ENCODE measurements at regions not wholly inside any gene's neighbourhood (a gene's known extent, or its start where the extent isn't known, plus 50 kb on each side); places are given as distances from the start of the nearest gene placed in this dataset.

GRCh38 chr10:94084344-94084743 lies 90.6 kb downstream of the PLCE1 start:
- 91 to 93% methylated on average over 5 of the region's 5 CpGs for WGBS, 2 donors
- no peak overlapping the region for H3K27ac ChIP-seq (ENCODE audit: low read depth in 2 of 2, low read length in 1 of 2)
- no peaks in the 10 kb centered on the region for H3K4me1 ChIP-seq (ENCODE audit: control insufficient read depth in 2 of 2, insufficient read depth in 2 of 2, low read length in 1 of 2)
- H3K36me3 ChIP-seq (ENCODE audit: control insufficient read depth in 2 of 2, insufficient read depth in 2 of 2, low read length in 1 of 2) = no peaks in the 10 kb centered on the region
- no peak overlapping the region for H3K4me3 ChIP-seq (ENCODE audit: low read depth in 1 of 2, low read length in 2 of 2)
- H3K27me3 ChIP-seq (ENCODE audit: control insufficient read depth in 1 of 2, insufficient read depth in 2 of 2, low read length in 2 of 2) = no peaks in the 10 kb centered on the region
- no peaks in the 10 kb centered on the region for H3K9me3 ChIP-seq (ENCODE audit: control insufficient read depth in 2 of 2, insufficient read depth in 1 of 2, low read depth in 1 of 2, low read length in 1 of 2)

- H3K4me1 ChIP-seq (ENCODE audit: control insufficient read depth in 2 of 2, insufficient read depth in 2 of 2, low read length in 1 of 2) = no peaks in the 10 kb centered on the region
- H3K27me3 ChIP-seq (ENCODE audit: control insufficient read depth in 1 of 2, insufficient read depth in 2 of 2, low read length in 2 of 2) = peaks cover 0 to 2% of the 10 kb centered on the region in 2 donors
- H3K9me3 ChIP-seq (ENCODE audit: control insufficient read depth in 2 of 2, insufficient read depth in 1 of 2, low read depth in 1 of 2, low read length in 1 of 2) = no peaks in the 10 kb centered on the region
- 71% methylated on average over 4 of the region's 4 CpGs for WGBS, 2 donors
- H3K4me3 ChIP-seq (ENCODE audit: low read depth in 1 of 2, low read length in 2 of 2) = no peak overlapping the region
- no peaks in the 10 kb centered on the region for H3K36me3 ChIP-seq (ENCODE audit: control insufficient read depth in 2 of 2, insufficient read depth in 2 of 2, low read length in 1 of 2)
- H3K27ac ChIP-seq (ENCODE audit: low read depth in 2 of 2, low read length in 1 of 2) = no peak overlapping the region
Measured at GRCh38 chr10:94085288-94085687, 91.6 kb downstream of the PLCE1 start.

- H3K4me1 ChIP-seq (ENCODE audit: control insufficient read depth in 2 of 2, insufficient read depth in 2 of 2, low read length in 1 of 2) = no peaks in the 10 kb centered on the region
- WGBS, 2 donors = 63 to 68% methylated on average over 5 of the region's 5 CpGs
Measured at GRCh38 chr10:94085766-94086437, 92.2 kb downstream of the PLCE1 start.

GRCh38 chr10:94088926-94089381 lies 95.2 kb downstream of the PLCE1 start:
- Histone ChIP-seq H3K36me3 (ENCODE audit: control insufficient read depth in 2 of 2, insufficient read depth in 2 of 2, low read length in 1 of 2) (no peaks in the 10 kb centered on the region), H3K27ac (ENCODE audit: low read depth in 2 of 2, low read length in 1 of 2) (no peak overlapping the region), H3K27me3 (ENCODE audit: control insufficient read depth in 1 of 2, insufficient read depth in 2 of 2, low read length in 2 of 2) (peaks cover 0 to 3% of the 10 kb centered on the region in 2 donors), H3K9me3 (ENCODE audit: control insufficient read depth in 2 of 2, insufficient read depth in 1 of 2, low read depth in 1 of 2, low read length in 1 of 2) (no peaks in the 10 kb centered on the region), H3K4me1 (ENCODE audit: control insufficient read depth in 2 of 2, insufficient read depth in 2 of 2, low read length in 1 of 2) (no peaks in the 10 kb centered on the region), H3K4me3 (ENCODE audit: low read depth in 1 of 2, low read length in 2 of 2) (no peak overlapping the region)
- WGBS, 2 donors = 9 to 21% methylated on average over 7 of the region's 7 CpGs

More at GRCh38 chr10:94085766-94086437, 92.2 kb downstream of the PLCE1 start:
- H3K27ac ChIP-seq (ENCODE audit: low read depth in 2 of 2, low read length in 1 of 2) = no peak overlapping the region
- no peaks in the 10 kb centered on the region for H3K36me3 ChIP-seq (ENCODE audit: control insufficient read depth in 2 of 2, insufficient read depth in 2 of 2, low read length in 1 of 2)
- H3K27me3 ChIP-seq (ENCODE audit: control insufficient read depth in 1 of 2, insufficient read depth in 2 of 2, low read length in 2 of 2) = peaks cover 0 to 3% of the 10 kb centered on the region in 2 donors
- H3K9me3 ChIP-seq (ENCODE audit: control insufficient read depth in 2 of 2, insufficient read depth in 1 of 2, low read depth in 1 of 2, low read length in 1 of 2) = no peaks in the 10 kb centered on the region
- H3K4me3 ChIP-seq (ENCODE audit: low read depth in 1 of 2, low read length in 2 of 2) = no peak overlapping the region

- Histone ChIP-seq H3K27me3 (ENCODE audit: control insufficient read depth in 1 of 2, insufficient read depth in 2 of 2, low read length in 2 of 2) (peaks cover 0 to 3% of the 10 kb centered on the region in 2 donors), H3K36me3 (ENCODE audit: control insufficient read depth in 2 of 2, insufficient read depth in 2 of 2, low read length in 1 of 2) (no peaks in the 10 kb centered on the region), H3K27ac (ENCODE audit: low read depth in 2 of 2, low read length in 1 of 2) (no peak overlapping the region), H3K9me3 (ENCODE audit: control insufficient read depth in 2 of 2, insufficient read depth in 1 of 2, low read depth in 1 of 2, low read length in 1 of 2) (no peaks in the 10 kb centered on the region), H3K4me3 (ENCODE audit: low read depth in 1 of 2, low read length in 2 of 2) (no peak overlapping the region), H3K4me1 (ENCODE audit: control insufficient read depth in 2 of 2, insufficient read depth in 2 of 2, low read length in 1 of 2) (no peaks in the 10 kb centered on the region)
Measured at GRCh38 chr10:94091649-94092048, 97.9 kb downstream of the PLCE1 start.

GRCh38 chr10:94092848-94093247 lies 99.1 kb downstream of the PLCE1 start:
- 79 to 86% methylated on average over 1 of the region's 1 CpG for WGBS, 2 donors
- Histone ChIP-seq H3K27ac (ENCODE audit: low read depth in 2 of 2, low read length in 1 of 2) (no peak overlapping the region), H3K36me3 (ENCODE audit: control insufficient read depth in 2 of 2, insufficient read depth in 2 of 2, low read length in 1 of 2) (no peaks in the 10 kb centered on the region)

GRCh38 chr10:94093286-94093905 lies 99.7 kb downstream of the PLCE1 start:
- no peak overlapping the region for H3K4me3 ChIP-seq (ENCODE audit: low read depth in 1 of 2, low read length in 2 of 2)
- no peaks in the 10 kb centered on the region for H3K36me3 ChIP-seq (ENCODE audit: control insufficient read depth in 2 of 2, insufficient read depth in 2 of 2, low read length in 1 of 2)
- 63 to 68% methylated on average over 2 of the region's 2 CpGs for WGBS, 2 donors
- H3K27ac ChIP-seq (ENCODE audit: low read depth in 2 of 2, low read length in 1 of 2) = no peak overlapping the region
- H3K9me3 ChIP-seq (ENCODE audit: control insufficient read depth in 2 of 2, insufficient read depth in 1 of 2, low read depth in 1 of 2, low read length in 1 of 2) = no peaks in the 10 kb centered on the region
- H3K4me1 ChIP-seq (ENCODE audit: control insufficient read depth in 2 of 2, insufficient read depth in 2 of 2, low read length in 1 of 2) = no peaks in the 10 kb centered on the region
- H3K27me3 ChIP-seq (ENCODE audit: control insufficient read depth in 1 of 2, insufficient read depth in 2 of 2, low read length in 2 of 2) = peaks cover 0 to 3% of the 10 kb centered on the region in 2 donors

More at GRCh38 chr10:94092848-94093247, 99.1 kb downstream of the PLCE1 start:
- Histone ChIP-seq H3K4me3 (ENCODE audit: low read depth in 1 of 2, low read length in 2 of 2) (no peak overlapping the region), H3K9me3 (ENCODE audit: control insufficient read depth in 2 of 2, insufficient read depth in 1 of 2, low read depth in 1 of 2, low read length in 1 of 2) (no peaks in the 10 kb centered on the region), H3K27me3 (ENCODE audit: control insufficient read depth in 1 of 2, insufficient read depth in 2 of 2, low read length in 2 of 2) (peaks cover 0 to 3% of the 10 kb centered on the region in 2 donors), H3K4me1 (ENCODE audit: control insufficient read depth in 2 of 2, insufficient read depth in 2 of 2, low read length in 1 of 2) (no peaks in the 10 kb centered on the region)

- Histone ChIP-seq H3K4me1 (ENCODE audit: control insufficient read depth in 2 of 2, insufficient read depth in 2 of 2, low read length in 1 of 2) (no peaks in the 10 kb centered on the region), H3K4me3 (ENCODE audit: low read depth in 1 of 2, low read length in 2 of 2) (no peak overlapping the region)
- 85 to 86% methylated on average over 5 of the region's 5 CpGs for WGBS, 2 donors
Measured at GRCh38 chr10:94094540-94094939, 100.8 kb downstream of the PLCE1 start.

GRCh38 chr10:94097656-94098055 lies 103.9 kb downstream of the PLCE1 start:
- WGBS, 2 donors = 84 to 92% methylated on average over 2 of the region's 2 CpGs
- Histone ChIP-seq H3K4me1 (ENCODE audit: control insufficient read depth in 2 of 2, insufficient read depth in 2 of 2, low read length in 1 of 2) (peaks cover 0 to 4% of the 10 kb centered on the region in 2 donors), H3K4me3 (ENCODE audit: low read depth in 1 of 2, low read length in 2 of 2) (no peak overlapping the region), H3K36me3 (ENCODE audit: control insufficient read depth in 2 of 2, insufficient read depth in 2 of 2, low read length in 1 of 2) (no peaks in the 10 kb centered on the region), H3K27me3 (ENCODE audit: control insufficient read depth in 1 of 2, insufficient read depth in 2 of 2, low read length in 2 of 2) (no peaks in the 10 kb centered on the region), H3K27ac (ENCODE audit: low read depth in 2 of 2, low read length in 1 of 2) (no peak overlapping the region), H3K9me3 (ENCODE audit: control insufficient read depth in 2 of 2, insufficient read depth in 1 of 2, low read depth in 1 of 2, low read length in 1 of 2) (no peaks in the 10 kb centered on the region)

More at GRCh38 chr10:94094540-94094939, 100.8 kb downstream of the PLCE1 start:
- Histone ChIP-seq H3K9me3 (ENCODE audit: control insufficient read depth in 2 of 2, insufficient read depth in 1 of 2, low read depth in 1 of 2, low read length in 1 of 2) (no peaks in the 10 kb centered on the region), H3K27ac (ENCODE audit: low read depth in 2 of 2, low read length in 1 of 2) (no peak overlapping the region), H3K36me3 (ENCODE audit: control insufficient read depth in 2 of 2, insufficient read depth in 2 of 2, low read length in 1 of 2) (no peaks in the 10 kb centered on the region), H3K27me3 (ENCODE audit: control insufficient read depth in 1 of 2, insufficient read depth in 2 of 2, low read length in 2 of 2) (peaks cover 0 to 3% of the 10 kb centered on the region in 2 donors)

GRCh38 chr10:94098896-94099295 lies 105.2 kb downstream of the PLCE1 start:
- WGBS, 2 donors = 42 to 57% methylated on average over 3 of the region's 3 CpGs
- Histone ChIP-seq H3K9me3 (ENCODE audit: control insufficient read depth in 2 of 2, insufficient read depth in 1 of 2, low read depth in 1 of 2, low read length in 1 of 2) (no peaks in the 10 kb centered on the region), H3K27ac (ENCODE audit: low read depth in 2 of 2, low read length in 1 of 2) (no peak overlapping the region), H3K4me1 (ENCODE audit: control insufficient read depth in 2 of 2, insufficient read depth in 2 of 2, low read length in 1 of 2) (peaks cover 0 to 4% of the 10 kb centered on the region in 2 donors), H3K4me3 (ENCODE audit: low read depth in 1 of 2, low read length in 2 of 2) (no peak overlapping the region), H3K27me3 (ENCODE audit: control insufficient read depth in 1 of 2, insufficient read depth in 2 of 2, low read length in 2 of 2) (no peaks in the 10 kb centered on the region), H3K36me3 (ENCODE audit: control insufficient read depth in 2 of 2, insufficient read depth in 2 of 2, low read length in 1 of 2) (no peaks in the 10 kb centered on the region)

Measured in esophagus (tissue), 2 donors.